Skeletal muscle tissue (tissue), 3 donors: ENCODE measurements at regions not wholly inside any gene's neighbourhood (a gene's known extent, or its start where the extent isn't known, plus 50 kb on each side); places are given as distances from the start of the nearest gene placed in this dataset.
"Not testable (repeated sequence)": the region's sequence is repeated elsewhere in the genome, so short reads cannot be mapped to it uniquely, and the experiment has no call there.

ENCODE experiments used
- H3K27ac ChIP-seq: one replicate; pipeline ENCODE4 v1.7.0; 2013; ENCODE audit warnings: mild to moderate bottlenecking, low read depth, low read length, inconsistent platforms
- H3K27me3 ChIP-seq, 3 donors: one replicate each; pipeline ENCODE4 v1.7.0; 2013; ENCODE audit warnings: low read length in 3 of 3; ENCODE audit not compliant: control insufficient read depth in 3 of 3, insufficient read depth in 3 of 3
- H3K36me3 ChIP-seq, 3 donors: one replicate each; pipeline ENCODE4 v1.7.0; 2013; ENCODE audit warnings: low read length in 3 of 3; ENCODE audit not compliant: control insufficient read depth in 3 of 3, insufficient read depth in 3 of 3
- H3K4me1 ChIP-seq, 3 donors: one replicate each; pipeline ENCODE4 v1.7.0; 2013; ENCODE audit warnings: low read length in 3 of 3, mild to moderate bottlenecking in 3 of 3; ENCODE audit not compliant: control insufficient read depth in 3 of 3, insufficient read depth in 3 of 3
- H3K4me3 ChIP-seq, 3 donors: one replicate each; pipeline ENCODE4 v1.7.0; 2013; ENCODE audit warnings: low read length in 3 of 3
- H3K9ac ChIP-seq, 3 donors: one replicate each; pipeline ENCODE4 v1.7.0; 2013; ENCODE audit warnings: low read length in 3 of 3, mild to moderate bottlenecking in 3 of 3, moderate library complexity in 2 of 3, low read depth in 1 of 3
- H3K9me3 ChIP-seq, 3 donors: one replicate each; pipeline ENCODE4 v1.7.0; 2013; ENCODE audit warnings: low read length in 3 of 3; ENCODE audit not compliant: control insufficient read depth in 3 of 3
- donor health status: Osteomylitis.

GRCh38 chr2:90029080-90029428 is 1337.6 kb downstream of the RPIA start:
- not testable (repeated sequence) for H3K27me3 ChIP-seq, H3K27ac ChIP-seq, H3K4me3 ChIP-seq, H3K36me3 ChIP-seq, H3K9ac ChIP-seq, H3K9me3 ChIP-seq, H3K4me1 ChIP-seq

GRCh38 chr2:90032269-90032668 is 1340.8 kb downstream of the RPIA start:
- not testable (repeated sequence) for H3K27ac ChIP-seq, H3K4me3 ChIP-seq, H3K36me3 ChIP-seq

DNA sequence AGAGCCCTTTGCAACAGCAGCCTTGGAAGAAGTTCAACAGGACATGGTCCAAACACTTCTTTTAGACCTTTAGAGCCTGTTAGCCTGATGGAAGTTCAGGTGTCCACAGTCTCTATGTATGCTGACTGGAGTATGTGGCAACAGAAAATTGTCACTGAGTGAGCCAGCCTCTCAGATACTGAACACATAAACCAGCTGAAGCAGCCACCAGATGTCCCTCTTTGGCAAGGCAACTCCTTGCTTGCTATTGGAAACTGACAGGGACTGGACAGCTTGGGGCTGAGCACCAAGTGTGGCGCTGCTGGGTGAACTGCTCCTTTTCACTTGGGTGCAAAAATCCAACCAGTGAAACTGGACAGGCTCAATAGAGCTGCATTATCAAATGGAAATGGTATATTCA is 1344.9 kb downstream of the RPIA start:
- H3K27ac ChIP-seq, H3K9ac ChIP-seq, H3K36me3 ChIP-seq, H3K4me3 ChIP-seq, H3K27me3 ChIP-seq, H3K4me1 ChIP-seq, H3K9me3 ChIP-seq: not testable (repeated sequence)

More at GRCh38 chr2:90032269-90032668, 1340.8 kb downstream of the RPIA start:
- not testable (repeated sequence) for H3K4me1 ChIP-seq, H3K9me3 ChIP-seq, H3K27me3 ChIP-seq, H3K9ac ChIP-seq

- H3K27me3 ChIP-seq, H3K36me3 ChIP-seq, H3K9me3 ChIP-seq, H3K9ac ChIP-seq, H3K4me1 ChIP-seq, H3K27ac ChIP-seq, H3K4me3 ChIP-seq: not testable (repeated sequence)
These were observed 1347.6 kb downstream of the RPIA start for GRCh38 chr2:90039093-90039492.

- H3K27ac ChIP-seq, H3K9ac ChIP-seq, H3K4me3 ChIP-seq, H3K36me3 ChIP-seq, H3K4me1 ChIP-seq, H3K27me3 ChIP-seq, H3K9me3 ChIP-seq: not testable (repeated sequence)
These were observed 1356.3 kb downstream of the RPIA start for GRCh38 chr2:90047776-90048175.

- H3K9ac ChIP-seq, H3K27me3 ChIP-seq, H3K9me3 ChIP-seq, H3K36me3 ChIP-seq, H3K4me3 ChIP-seq, H3K4me1 ChIP-seq, H3K27ac ChIP-seq: not testable (repeated sequence)
These were observed 1360.7 kb downstream of the RPIA start for GRCh38 chr2:90052113-90052631.

DNA sequence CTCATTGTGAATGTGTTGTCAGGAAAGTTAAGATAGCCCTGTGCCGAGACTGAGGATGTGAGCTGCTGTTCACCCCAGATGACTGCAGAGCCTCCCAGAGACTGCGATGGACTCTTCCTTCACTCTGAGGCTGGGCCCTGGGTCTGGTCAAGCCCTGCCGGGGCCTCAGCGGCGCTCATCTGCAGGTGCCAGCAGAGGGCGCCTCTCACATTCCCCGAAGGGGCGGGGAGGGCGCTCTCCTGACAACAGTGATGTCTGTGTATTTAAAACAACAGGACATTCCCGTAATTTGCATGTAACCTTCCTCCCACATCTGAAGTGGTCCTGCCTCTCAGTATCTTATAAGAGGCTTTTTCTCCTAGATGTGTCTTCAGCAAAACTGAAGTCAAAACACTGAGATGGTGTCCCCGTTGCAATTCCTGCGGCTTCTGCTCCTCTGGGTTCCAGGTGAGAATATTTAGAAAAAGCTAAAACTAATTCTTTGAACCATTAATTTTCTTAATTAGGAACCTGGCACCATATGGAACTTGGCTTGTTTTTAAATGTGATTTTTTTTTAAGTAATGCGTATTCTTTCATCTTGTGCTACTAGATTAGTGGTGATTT is 1377.9 kb downstream of the RPIA start:
- Histone ChIP-seq H3K9me3 (peaks cover 0 to 4% (median 0%) of the 10 kb centered on the region in 3 donors), H3K27ac (no peak overlapping the region), H3K27me3 (peaks cover 0 to 9% (median 0%) of the 10 kb centered on the region in 3 donors), H3K9ac (no peak overlapping the region), H3K4me3 (no peak overlapping the region), H3K4me1 (no peaks in the 10 kb centered on the region), H3K36me3 (no peaks in the 10 kb centered on the region)

DNA sequence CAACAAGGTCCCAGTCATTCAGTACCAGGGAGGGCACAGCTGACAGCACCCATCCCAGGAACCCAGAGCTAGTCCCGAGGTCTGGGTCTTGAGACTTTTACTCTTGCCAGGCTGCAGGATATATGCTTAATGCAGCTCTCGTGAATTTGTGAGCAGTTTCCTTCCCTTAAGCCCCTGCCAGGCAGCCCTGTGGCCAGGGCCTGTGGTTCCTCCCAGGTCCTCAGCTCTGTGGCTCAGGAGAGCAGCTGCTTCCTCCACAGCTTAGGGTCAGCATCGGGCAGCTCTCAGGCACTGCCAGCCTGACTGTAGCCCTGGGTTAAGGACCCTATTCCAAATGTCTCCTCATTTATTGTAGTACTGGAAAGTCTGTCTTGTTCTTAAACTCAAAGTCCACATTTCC is 1384.8 kb downstream of the RPIA start:
- Histone ChIP-seq H3K27me3 (peaks cover 0 to 10% (median 0%) of the 10 kb centered on the region in 3 donors), H3K36me3 (no peaks in the 10 kb centered on the region), H3K9ac (no peak overlapping the region), H3K27ac (no peak overlapping the region), H3K9me3 (no peaks in the 10 kb centered on the region), H3K4me1 (no peaks in the 10 kb centered on the region), H3K4me3 (no peak overlapping the region)

- H3K9ac ChIP-seq = no peak overlapping the region
These were observed 1386.5 kb downstream of the RPIA start for GRCh38 chr2:90077948-90078347.

GRCh38 chr2:90079374-90079773 is 1387.9 kb downstream of the RPIA start:
- no peak overlapping the region for H3K9ac ChIP-seq
- no peaks in the 10 kb centered on the region for H3K4me1 ChIP-seq
- H3K27me3 ChIP-seq = peaks cover 0 to 5% (median 0%) of the 10 kb centered on the region in 3 donors
- no peak overlapping the region for H3K4me3 ChIP-seq
- no peak overlapping the region for H3K27ac ChIP-seq
- no peaks in the 10 kb centered on the region for H3K36me3 ChIP-seq
- no peaks in the 10 kb centered on the region for H3K9me3 ChIP-seq

More at GRCh38 chr2:90077948-90078347, 1386.5 kb downstream of the RPIA start:
- Histone ChIP-seq H3K4me3 (no peak overlapping the region), H3K27me3 (peaks cover 0 to 5% (median 0%) of the 10 kb centered on the region in 3 donors), H3K9me3 (no peaks in the 10 kb centered on the region), H3K4me1 (no peaks in the 10 kb centered on the region), H3K27ac (no peak overlapping the region), H3K36me3 (no peaks in the 10 kb centered on the region)
